ENCODE measurements at regions not wholly inside any gene's neighbourhood (a gene's known extent, or its start where the extent isn't known, plus 50 kb on each side); places are given as distances from the start of the nearest gene placed in this dataset.
"Not testable (repeated sequence)": the region's sequence is repeated elsewhere in the genome, so short reads cannot be mapped to it uniquely, and the experiment has no call there.

- no peak for DNase-seq
Measured at GRCh38 chr16:86874141-86874540, 295.8 kb downstream of the FOXL1 start.

GRCh38 chr16:86876499-86876898 is 298.1 kb downstream of the FOXL1 start:
- no peak for DNase-seq

- DNase-seq, result no peak
Measured at GRCh38 chr16:86877108-86877507, 298.8 kb downstream of the FOXL1 start.

- DNase-seq, result no peak
Measured at GRCh38 chr16:86877835-86878234, 299.5 kb downstream of the FOXL1 start.

- DNase-seq, result no peak
Measured at GRCh38 chr16:86878236-86879080, 300.1 kb downstream of the FOXL1 start.

GRCh38 chr16:86879268-86879667 is 300.9 kb downstream of the FOXL1 start:
- no peak for DNase-seq

GRCh38 chr16:86880316-86881117 is 302.2 kb downstream of the FOXL1 start:
- DNase-seq, result no peak

- DNase-seq, result no peak
Measured at GRCh38 chr16:86881118-86881510, 302.8 kb downstream of the FOXL1 start.

- no peak for DNase-seq
Measured at GRCh38 chr16:86881861-86882273, 303.5 kb downstream of the FOXL1 start.

- no peak for DNase-seq
Measured at GRCh38 chr16:86882586-86883280, 304.4 kb downstream of the FOXL1 start.

GRCh38 chr16:86883583-86884389 is 305.4 kb downstream of the FOXL1 start:
- DNase-seq, result no peak

- no peak for DNase-seq
Measured at GRCh38 chr16:86884390-86884650, 306.0 kb downstream of the FOXL1 start.

- no peak for DNase-seq
Measured at GRCh38 chr16:86885139-86885538, 306.8 kb downstream of the FOXL1 start.

- DNase-seq, result no peak
Measured at GRCh38 chr16:86886651-86887050, 308.3 kb downstream of the FOXL1 start.

GRCh38 chr16:86887416-86887815 is 309.1 kb downstream of the FOXL1 start:
- no peak for DNase-seq

- no peak for DNase-seq
Measured at GRCh38 chr16:86888231-86889053, 310.1 kb downstream of the FOXL1 start.

GRCh38 chr16:86889054-86889366 is 310.7 kb downstream of the FOXL1 start:
- not testable (repeated sequence) for DNase-seq

- no peak for DNase-seq
Measured at GRCh38 chr16:86889974-86890373, 311.6 kb downstream of the FOXL1 start.

GRCh38 chr16:86891121-86891520 is 312.8 kb downstream of the FOXL1 start:
- no peak for DNase-seq

- no peak for DNase-seq
Measured at GRCh38 chr16:86891631-86892030, 313.3 kb downstream of the FOXL1 start.

GRCh38 chr16:86892509-86892908 is 314.2 kb downstream of the FOXL1 start:
- DNase-seq, result no peak

GRCh38 chr16:86893506-86893905 is 315.2 kb downstream of the FOXL1 start:
- DNase-seq, result no peak

All from DMS53 (cell line).